Fibroblast of the aortic adventitia (primary cell): ENCODE measurements at regions not wholly inside any gene's neighbourhood (a gene's known extent, or its start where the extent isn't known, plus 50 kb on each side); places are given as distances from the start of the nearest gene placed in this dataset.

ENCODE experiments used
- DNase-seq: peaks from one replicate; pipeline ENCODE4 v3.0.0-alpha.2; 2010; ENCODE audit warnings: low read depth
- H3K4me3 ChIP-seq: 2 replicates; pipeline ENCODE4 v1.5.1; 2011; ENCODE audit warnings: low read depth, mild to moderate bottlenecking, control low read depth, low read length, moderate library complexity
- CTCF ChIP-seq: IDR thresholded peaks from 2 replicates; pipeline ENCODE4 v1.5.1; 2011; ENCODE audit warnings: mild to moderate bottlenecking, low read length, control low read depth, inconsistent platforms; ENCODE audit not compliant: insufficient read depth

GRCh38 chr6:6790393-6790792 lies 201.9 kb downstream of the LY86 start:
- no peak for DNase-seq
- no peak for TF ChIP-seq CTCF

GRCh38 chr6:6790891-6791290 lies 202.4 kb downstream of the LY86 start:
- DNase-seq = no peak
- TF ChIP-seq CTCF = no peak
- no peak overlapping the region for H3K4me3 ChIP-seq

More at GRCh38 chr6:6790393-6790792, 201.9 kb downstream of the LY86 start:
- no peak overlapping the region for H3K4me3 ChIP-seq

GRCh38 chr6:6793388-6794250 lies 205.1 kb downstream of the LY86 start:
- DNase-seq = no peak
- H3K4me3 ChIP-seq = no peak overlapping the region
- TF ChIP-seq CTCF = no peak

GRCh38 chr6:6795393-6795792 lies 206.9 kb downstream of the LY86 start:
- H3K4me3 ChIP-seq = no peak overlapping the region
- no peak for DNase-seq
- no peak for TF ChIP-seq CTCF

- no peak for DNase-seq
- no peak overlapping the region for H3K4me3 ChIP-seq
- TF ChIP-seq CTCF = no peak
These were observed 208.3 kb downstream of the LY86 start for GRCh38 chr6:6796818-6797217.

GRCh38 chr6:6798448-6798860 lies 209.9 kb downstream of the LY86 start:
- no peak for DNase-seq
- TF ChIP-seq CTCF = no peak
- no peak overlapping the region for H3K4me3 ChIP-seq

- DNase-seq = no peak
- H3K4me3 ChIP-seq = no peak overlapping the region
These were observed 212.4 kb downstream of the LY86 start for GRCh38 chr6:6801005-6801335.

More at GRCh38 chr6:6801005-6801335, 212.4 kb downstream of the LY86 start:
- TF ChIP-seq CTCF = no peak
